ENCODE measurements at regions not wholly inside any gene's neighbourhood (a gene's known extent, or its start where the extent isn't known, plus 50 kb on each side); places are given as distances from the start of the nearest gene placed in this dataset.

- H3F3A ChIP-seq (replicated peaks; ENCODE audit: insufficient read depth) = no peaks in the 10 kb centered on the region
- WGBS (ENCODE audit: low lambda C conversion rate) = 58% methylated on average over 4 of the region's 4 CpGs
- ChIA-PET POLR2A (no interaction called here), CTCF (no interaction called here)
- H3K9ac ChIP-seq = no peak overlapping the region
- H3K9me3 ChIP-seq = no peaks in the 10 kb centered on the region
- H4K20me1 ChIP-seq (ENCODE audit: insufficient read depth) = no peaks in the 10 kb centered on the region
- no peaks in the 10 kb centered on the region for H3K4me1 ChIP-seq (ENCODE audit: control insufficient read depth in 1 of 2, insufficient read depth in 2 of 2, low read depth in 1 of 2, low read length in 1 of 2)
- no peak overlapping the region for H2AFZ ChIP-seq (ENCODE audit: low read depth)
- no peaks in the 10 kb centered on the region for H3K9me2 ChIP-seq
- H3K27me3 ChIP-seq (ENCODE audit: insufficient read depth) = no peaks in the 10 kb centered on the region
- no peak overlapping the region for H3K4me2 ChIP-seq
- no peaks in the 10 kb centered on the region for H3K79me2 ChIP-seq (ENCODE audit: insufficient read depth)
- DNase-seq = no peak
- no peaks in the 10 kb centered on the region for H3K36me3 ChIP-seq (replicated peaks in 1 of 2; ENCODE audit: control insufficient read depth in 1 of 2, insufficient read depth in 2 of 2, low read length in 1 of 2)
- no peak overlapping the region for H3K27ac ChIP-seq (ENCODE audit: low read depth in 2 of 2, low read length in 1 of 2)
- H3K4me3 ChIP-seq (ENCODE audit: low read depth in 2 of 2, low read length in 1 of 2) = no peak overlapping the region
- TF ChIP-seq SMC3 (IDR thresholded peaks at IDR 0.05; ENCODE audit: low read depth, low read length) (no peak), CHD2 (IDR thresholded peaks at IDR 0.05; ENCODE audit: low read length, partially characterized antibody) (no peak), EP300 (IDR thresholded peaks at IDR 0.05; ENCODE audit: borderline replicate concordance in 1 of 2, low read depth in 1 of 2, low read length in 1 of 2) (no peak), RFX5 (IDR thresholded peaks at IDR 0.05; ENCODE audit: low read length) (no peak), YY1 (IDR thresholded peaks at IDR 0.05; ENCODE audit: low read depth) (no peak), SIN3A (IDR thresholded peaks at IDR 0.05; ENCODE audit: borderline replicate concordance, low read depth, low read length) (no peak), EZH2phosphoT487 (IDR thresholded peaks at IDR 0.05; ENCODE audit: borderline replicate concordance, low read depth) (no peak), USF2 (IDR thresholded peaks at IDR 0.05; ENCODE audit: borderline replicate concordance, low read depth, low read length) (no peak), POLR2AphosphoS5 (IDR thresholded peaks at IDR 0.05; ENCODE audit: low read depth, low read length) (no peak), ZBTB33 (IDR thresholded peaks at IDR 0.05; ENCODE audit: borderline replicate concordance, low read depth) (no peak), RXRA (IDR thresholded peaks at IDR 0.05; ENCODE audit: borderline replicate concordance, low read depth) (no peak), FOSL2 (IDR thresholded peaks at IDR 0.05; ENCODE audit: borderline replicate concordance, low read depth) (no peak), TCF12 (IDR thresholded peaks at IDR 0.05) (no peak), RAD21 (IDR thresholded peaks at IDR 0.05; ENCODE audit: low read length) (no peak), NRF1 (IDR thresholded peaks at IDR 0.05; ENCODE audit: low read depth, low read length) (no peak), REST (IDR thresholded peaks at IDR 0.05; ENCODE audit: low read depth, low read length) (no peak), FOXJ3 (CRISPR knock-in tag; IDR thresholded peaks at IDR 0.05) (no peak), GATA2 (CRISPR knock-in tag; IDR thresholded peaks at IDR 0.05) (no peak)
Observed at GRCh38 chr9:4435197-4435596, 55.1 kb upstream of the SLC1A1 start.
